Panc1 (cell line): ENCODE measurements at regions not wholly inside any gene's neighbourhood (a gene's known extent, or its start where the extent isn't known, plus 50 kb on each side); places are given as distances from the start of the nearest gene placed in this dataset.

Source experiments
- ATAC-seq: fragments of 200-7000 bp; cut with Tn5 transposase; 2 replicates; pipeline ENCODE4 v1.9.1; 2020; ENCODE audit warnings: mild to moderate bottlenecking, moderate library complexity
- BruUV-seq: library from RNA; stranded (reverse); fragments of 400-500 nt; replicated peaks from 2 replicates; lab custom pipeline; 2021; lab: Mats Ljungman, UMichigan
- CTCF ChIA-PET: fragments of 300-600 bp; sonication (Branson Sonifier 250); formaldehyde crosslinking; loops from one replicate; lab custom pipeline; 2022; ENCODE audit warnings: antibody characterized with exemption; lab: Charles Lee
- POLR2A ChIA-PET: fragments of 300-600 bp; sonication (Branson Sonifier 250); formaldehyde crosslinking; loops from one replicate; lab custom pipeline; 2022; ENCODE audit warnings: antibody characterized with exemption; lab: Charles Lee
- DNase-seq: peaks from one replicate; pipeline ENCODE4 v3.0.0-alpha.2; 2010; ENCODE audit warnings: low read depth, low spot score
- H3K27ac ChIP-seq: 2 replicates; pipeline ENCODE4 v1.5.1; 2011; ENCODE audit warnings: mild to moderate bottlenecking, low read length, inconsistent platforms
- H3K27me3 ChIP-seq: fragments of 200-500 bp; sonication (Bioruptor generic); 2 replicates; pipeline ENCODE4 v1.6.0; 2014; ENCODE audit warnings: low read length, inconsistent platforms; ENCODE audit not compliant: control insufficient read depth, insufficient read depth
- H3K36me3 ChIP-seq: fragments of 200-500 bp; sonication (Bioruptor generic); 2 replicates; pipeline ENCODE4 v1.5.1; 2014; ENCODE audit warnings: inconsistent platforms, mild to moderate bottlenecking, low read length, moderate library complexity; ENCODE audit not compliant: control insufficient read depth, insufficient read depth
- H3K4me1 ChIP-seq: 2 replicates; pipeline ENCODE4 v1.5.1; 2011; ENCODE audit warnings: inconsistent platforms, mild to moderate bottlenecking, low read length, moderate library complexity; ENCODE audit not compliant: control insufficient read depth, insufficient read depth
- H3K4me3 ChIP-seq, 2 experiments: 2 replicates each; pipeline ENCODE4 v1.5.1; 2011 to 2012; ENCODE audit warnings: low read depth in 2 of 2, low read length in 2 of 2, mild to moderate bottlenecking in 2 of 2, inconsistent platforms in 1 of 2, moderate library complexity in 1 of 2
- H3K9me3 ChIP-seq: fragments of 200-500 bp; sonication (Bioruptor generic); 2 replicates; pipeline ENCODE4 v1.5.1; 2014; ENCODE audit warnings: low read depth, mild to moderate bottlenecking, inconsistent platforms, low read length, moderate library complexity; ENCODE audit not compliant: control insufficient read depth, insufficient read depth
- CTCF ChIP-seq: fragments of 450-650 bp; IDR thresholded peaks from 2 replicates; pipeline ENCODE4 v1.5.1; 2017; ENCODE audit warnings: mild to moderate bottlenecking
- POLR2AphosphoS5 ChIP-seq: IDR thresholded peaks from 2 replicates; pipeline ENCODE4 v1.6.1; 2012; ENCODE audit warnings: mild to moderate bottlenecking, low read depth, low read length, moderate library complexity
- REST ChIP-seq, 2 experiments: IDR thresholded peaks; 2 replicates each; pipeline ENCODE4 v1.6.1; 2011 to 2012; ENCODE audit warnings: low read depth in 2 of 2, control low read depth in 1 of 2, low read length in 1 of 2, mild to moderate bottlenecking in 1 of 2, moderate library complexity in 1 of 2; ENCODE audit not compliant: insufficient read depth in 1 of 2
- SIN3A ChIP-seq: IDR thresholded peaks from 2 replicates; pipeline ENCODE4 v1.6.1; 2012; ENCODE audit warnings: low read depth, mild to moderate bottlenecking, low read length, moderate library complexity, borderline replicate concordance; ENCODE audit not compliant: insufficient read depth
- TCF7L2 ChIP-seq: IDR thresholded peaks from 2 replicates; pipeline ENCODE4 v1.6.1; 2011; ENCODE audit warnings: mild to moderate bottlenecking, low read depth, low read length, inconsistent platforms
- in situ Hi-C: cut with HindIII; loops from 2 replicates; pipeline ENCODE4 v1.10.0; 2016; ENCODE audit warnings: low sequenced_read_pairs, low pct_unique_long_range_greater_than_20kb
- intact Hi-C: fragments of 100-400 bp; cut with micrococcal nuclease; formaldehyde crosslinking; loops from one replicate; pipeline ENCODE4 v1.10.0; 2022; ENCODE audit not compliant: unreplicated experiment

DNA sequence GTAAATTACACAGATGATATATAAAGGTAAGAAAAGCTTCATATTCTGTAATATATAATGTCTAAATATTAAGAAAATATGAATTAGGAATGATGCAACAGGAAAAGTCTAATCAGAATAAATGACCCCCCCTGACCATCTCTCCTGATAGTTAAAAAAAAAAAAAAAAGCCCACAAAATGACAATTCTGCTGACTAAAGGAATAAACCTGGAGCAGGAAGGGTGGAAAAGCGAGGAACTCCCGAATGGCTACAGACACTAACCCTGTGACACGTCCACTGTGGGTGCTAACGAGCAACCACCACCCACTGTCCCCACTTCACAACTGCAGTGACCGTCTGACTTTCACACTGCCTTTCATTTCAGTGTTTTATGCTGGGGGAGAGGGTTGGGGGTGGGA lies 67.6 kb upstream of the FOXQ1 start:
- Histone ChIP-seq H3K9me3 (no peaks in the 10 kb centered on the region), H3K27ac (no peak overlapping the region), H3K36me3 (no peaks in the 10 kb centered on the region), H3K4me1 (no peaks in the 10 kb centered on the region), H3K27me3 (no peaks in the 10 kb centered on the region; the same call in none of the 2 replicates), H3K4me3 (no peak overlapping the region)
- no peak for ATAC-seq
- ChIA-PET POLR2A (no interaction called here), CTCF (no interaction called here)
- no TSS peak for BruUV-seq
- in situ Hi-C loops (no loop called here), intact Hi-C loops (no loop called here)
- TF ChIP-seq REST (IDR thresholded peaks at IDR 0.05; ENCODE audit: insufficient read depth in 1 of 2, low read depth in 2 of 2, low read length in 1 of 2): no peak
- TF ChIP-seq SIN3A: no peak
- no peak for TF ChIP-seq POLR2AphosphoS5
- TF ChIP-seq TCF7L2: no peak
- no peak for TF ChIP-seq CTCF
- DNase-seq: no peak

- H3K9me3 ChIP-seq: no peaks in the 10 kb centered on the region
- no peaks in the 10 kb centered on the region for H3K4me1 ChIP-seq
- no peak overlapping the region for H3K27ac ChIP-seq
- CTCF ChIA-PET: no interaction called here
- in situ Hi-C loops: no loop called here
- H3K36me3 ChIP-seq: no peaks in the 10 kb centered on the region
- DNase-seq (no peak), ATAC-seq (no peak)
- TF ChIP-seq TCF7L2 (no peak), REST (IDR thresholded peaks at IDR 0.05; ENCODE audit: insufficient read depth in 1 of 2, low read depth in 2 of 2, low read length in 1 of 2) (no peak), CTCF (no peak), SIN3A (no peak), POLR2AphosphoS5 (no peak)
- H3K27me3 ChIP-seq: no peaks in the 10 kb centered on the region; the same call in 1 of the 2 replicates
- H3K4me3 ChIP-seq: no peak overlapping the region
- POLR2A ChIA-PET: no interaction called here
- intact Hi-C loops: no loop called here
- BruUV-seq: no TSS peak
Measured at GRCh38 chr6:1242446-1242845, 69.5 kb upstream of the FOXQ1 start.
